ENCODE measurements at regions not wholly inside any gene's neighbourhood (a gene's known extent, or its start where the extent isn't known, plus 50 kb on each side); places are given as distances from the start of the nearest gene placed in this dataset.

DNA sequence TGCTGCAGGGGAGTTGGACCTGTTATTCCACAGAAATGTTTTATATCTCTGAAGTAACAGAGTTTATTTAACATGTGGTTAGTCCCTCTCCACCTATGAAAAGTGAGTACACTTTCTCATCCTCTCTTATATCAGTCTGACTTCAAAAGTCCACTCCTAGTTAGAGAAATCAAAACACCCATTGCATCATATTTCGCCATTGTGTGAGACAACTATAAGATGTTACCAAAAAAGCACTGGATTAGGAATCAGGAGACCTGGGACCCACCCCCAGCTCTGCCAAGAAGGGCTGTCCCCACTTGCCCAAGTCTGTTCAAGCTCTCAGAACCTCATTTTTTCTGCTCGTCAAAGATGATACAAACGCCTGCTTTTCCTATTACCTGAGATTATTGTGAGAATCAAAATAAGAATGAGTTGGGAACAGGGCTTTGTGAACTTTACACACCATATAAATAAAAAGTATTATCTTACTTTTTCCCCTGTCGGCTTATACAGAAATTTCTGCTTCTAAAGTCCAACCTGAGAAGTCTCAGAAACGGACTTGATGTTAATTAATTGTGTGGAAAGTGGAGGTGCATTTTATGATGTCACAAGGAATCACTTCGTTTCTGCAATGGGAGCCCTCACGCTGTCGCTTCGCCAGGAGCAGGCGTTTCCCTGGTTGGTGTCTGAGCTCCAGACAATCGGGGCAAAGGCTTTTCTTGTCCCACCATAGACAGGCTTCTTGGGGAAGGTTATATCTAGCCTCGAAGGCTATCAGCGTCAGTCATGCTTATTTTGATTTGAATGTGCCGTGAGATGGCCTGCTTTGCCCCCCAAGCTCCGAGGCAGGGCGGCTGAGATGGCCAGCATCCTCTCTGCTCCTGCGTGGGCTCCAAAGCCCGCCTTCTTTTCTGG is 89.6 kb upstream of the ZNF516 start:
- no peak for TF ChIP-seq POLR2A (IDR thresholded peaks at IDR 0.05; ENCODE audit: low read length)
- no peak for TF ChIP-seq GATA1 (IDR thresholded peaks at IDR 0.05; ENCODE audit: low read depth, low read length)

DNA sequence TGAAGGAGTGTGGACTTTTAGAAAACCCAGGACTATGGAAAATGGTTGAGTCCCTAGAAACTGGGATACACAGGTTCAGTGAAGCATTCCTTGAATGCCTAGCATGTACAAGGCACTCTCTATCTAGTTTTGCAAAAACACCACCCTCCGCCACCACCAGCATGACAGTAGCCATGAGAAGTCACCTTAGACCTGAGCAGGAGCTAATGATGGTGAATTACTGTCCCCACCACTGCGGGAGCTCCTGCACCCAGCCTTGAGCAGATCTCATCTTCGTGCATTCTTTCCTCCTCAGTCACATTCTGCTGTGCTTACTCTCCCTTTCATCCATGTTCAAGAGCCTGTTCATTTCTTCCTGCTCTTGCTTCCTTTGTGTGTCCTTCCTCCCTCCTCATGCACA is 86.2 kb upstream of the ZNF516 start:
- DNase-seq: no peak
- no peak for TF ChIP-seq GATA1 (IDR thresholded peaks at IDR 0.05; ENCODE audit: low read depth, low read length)
- TF ChIP-seq POLR2A (IDR thresholded peaks at IDR 0.05; ENCODE audit: low read length): no peak

More for the DNA sequence above, 89.6 kb upstream of the ZNF516 start:
- DNase-seq: no peak

DNA sequence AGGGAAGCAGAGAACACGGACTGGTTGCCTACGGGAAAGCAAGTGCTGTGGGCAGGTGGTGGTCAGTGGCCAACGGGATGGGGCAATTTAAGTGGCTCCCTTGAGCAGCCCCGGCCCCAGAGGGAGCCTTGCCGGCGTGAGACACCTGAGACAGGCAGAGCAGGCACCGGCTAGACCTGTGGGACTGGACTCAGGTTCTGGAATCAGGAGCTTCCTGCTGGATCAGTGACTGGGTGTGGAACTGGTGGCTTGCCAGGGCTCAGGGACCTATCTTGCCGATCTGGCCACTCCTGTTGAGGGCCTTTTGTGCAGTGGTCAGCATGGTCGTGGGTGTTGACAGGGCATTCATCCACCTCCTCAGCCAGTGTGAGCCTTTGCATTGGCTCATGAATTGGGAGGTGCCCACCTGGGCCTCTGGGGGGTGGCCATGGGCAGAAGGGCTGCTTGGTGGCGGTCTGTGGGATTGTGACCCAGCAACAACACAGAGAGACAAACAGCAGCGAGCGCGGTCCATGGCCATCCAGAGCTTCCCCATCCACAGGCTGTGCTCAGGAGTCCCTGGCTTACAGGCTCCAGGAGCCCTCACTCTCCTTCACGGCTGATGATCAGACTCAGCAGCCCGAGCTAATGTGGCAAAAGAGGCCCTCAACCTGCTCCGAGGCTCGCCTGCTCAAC is 85.4 kb upstream of the ZNF516 start:
- DNase-seq: no peak
- TF ChIP-seq GATA1 (IDR thresholded peaks at IDR 0.05; ENCODE audit: low read depth, low read length) (no peak), POLR2A (IDR thresholded peaks at IDR 0.05; ENCODE audit: low read length) (no peak)

- DNase-seq: no peak
These were observed 84.3 kb upstream of the ZNF516 start for GRCh38 chr18:76579301-76579695.

DNA sequence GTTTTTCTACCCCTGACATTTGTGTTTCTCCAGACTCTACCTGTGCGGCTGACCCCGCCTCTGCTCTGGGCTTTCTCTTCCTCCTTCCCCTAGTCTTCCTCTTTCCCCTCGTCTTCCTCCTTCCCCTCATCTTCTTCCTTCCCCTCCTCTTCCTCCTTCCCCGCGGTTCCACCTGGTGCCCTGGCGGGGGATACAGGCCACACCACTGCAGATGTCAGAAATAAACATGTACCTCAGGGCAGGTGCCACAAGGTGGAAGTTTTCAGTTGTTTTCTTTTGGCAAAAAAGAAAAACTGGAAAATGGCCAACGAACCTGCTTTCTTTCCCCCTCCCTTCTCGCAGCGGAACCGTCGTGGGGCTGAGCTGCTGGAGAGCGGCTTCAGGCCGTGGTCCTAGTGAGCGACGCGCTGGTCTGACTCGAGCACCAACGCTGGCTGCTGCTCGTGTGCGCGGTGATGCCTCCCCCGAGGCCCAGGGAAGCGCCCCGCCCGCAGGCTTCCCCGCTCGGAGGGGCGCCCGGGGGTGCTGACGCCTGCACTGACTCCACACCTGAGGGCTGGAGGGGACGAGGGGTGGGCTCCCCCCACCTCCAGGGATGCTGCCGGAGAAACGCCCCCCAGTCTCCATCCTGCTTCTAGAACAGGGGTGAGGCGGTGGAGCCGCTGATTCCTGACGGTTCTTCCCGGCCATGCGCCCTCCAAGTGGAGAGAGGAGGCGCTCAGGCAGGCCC is 83.7 kb upstream of the ZNF516 start:
- TF ChIP-seq GATA1 (IDR thresholded peaks at IDR 0.05; ENCODE audit: low read depth, low read length): no peak
- TF ChIP-seq POLR2A (IDR thresholded peaks at IDR 0.05; ENCODE audit: low read length): no peak
- no peak for DNase-seq

More at GRCh38 chr18:76579301-76579695, 84.3 kb upstream of the ZNF516 start:
- TF ChIP-seq POLR2A (IDR thresholded peaks at IDR 0.05; ENCODE audit: low read length) (no peak), GATA1 (IDR thresholded peaks at IDR 0.05; ENCODE audit: low read depth, low read length) (no peak)

- no peak for DNase-seq
- no peak for TF ChIP-seq GATA1 (IDR thresholded peaks at IDR 0.05; ENCODE audit: low read depth, low read length)
- no peak for TF ChIP-seq POLR2A (IDR thresholded peaks at IDR 0.05; ENCODE audit: low read length)
These were observed 78.4 kb upstream of the ZNF516 start for GRCh38 chr18:76573325-76574025.

GRCh38 chr18:76572518-76573247 is 77.6 kb upstream of the ZNF516 start:
- no peak for DNase-seq
- TF ChIP-seq POLR2A (IDR thresholded peaks at IDR 0.05; ENCODE audit: low read length): no peak
- no peak for TF ChIP-seq GATA1 (IDR thresholded peaks at IDR 0.05; ENCODE audit: low read depth, low read length)

GRCh38 chr18:76571689-76572088 is 76.6 kb upstream of the ZNF516 start:
- DNase-seq: no peak
- TF ChIP-seq GATA1 (IDR thresholded peaks at IDR 0.05; ENCODE audit: low read depth, low read length) (no peak), POLR2A (IDR thresholded peaks at IDR 0.05; ENCODE audit: low read length) (no peak)

GRCh38 chr18:76570856-76571255 is 75.8 kb upstream of the ZNF516 start:
- DNase-seq: no peak
- no peak for TF ChIP-seq POLR2A (IDR thresholded peaks at IDR 0.05; ENCODE audit: low read length)
- TF ChIP-seq GATA1 (IDR thresholded peaks at IDR 0.05; ENCODE audit: low read depth, low read length): no peak

DNA sequence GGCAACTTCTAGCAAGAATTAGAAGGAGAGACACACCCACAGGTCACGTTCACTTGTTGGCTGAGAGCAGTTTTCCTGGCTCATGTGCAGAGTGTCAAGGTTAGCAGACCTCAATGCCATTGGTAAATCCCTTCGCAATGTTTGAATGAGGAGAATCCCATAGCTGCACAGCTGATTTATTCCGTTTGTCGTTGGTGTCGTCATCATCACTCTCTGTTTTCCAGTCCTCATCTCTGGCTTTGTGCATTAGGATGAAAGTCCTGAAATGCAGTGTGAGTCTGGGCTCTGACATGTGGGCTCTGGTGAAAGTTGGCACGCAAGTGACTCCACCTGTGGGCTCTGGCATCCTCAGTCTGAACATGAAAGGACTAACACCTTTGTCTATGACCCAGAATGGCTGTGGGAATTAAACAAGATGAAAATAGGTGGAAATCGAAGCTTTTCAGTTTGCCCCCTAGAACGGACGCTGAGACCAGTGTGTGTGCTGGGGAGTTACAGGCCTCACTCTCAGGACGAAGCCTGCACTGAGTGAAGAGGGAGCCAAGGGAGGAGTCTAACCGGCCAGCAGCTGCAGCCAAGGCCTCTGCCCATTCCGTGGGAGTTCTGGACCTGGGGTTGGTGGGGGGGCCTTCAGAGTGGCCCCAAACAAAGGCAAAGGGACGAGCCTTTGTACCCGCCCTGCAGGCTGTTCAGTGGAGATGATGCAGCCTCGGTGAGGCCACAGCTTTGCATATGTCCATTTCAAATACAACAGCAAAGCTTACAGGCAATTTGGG is 74.8 kb upstream of the ZNF516 start:
- TF ChIP-seq GATA1 (IDR thresholded peaks at IDR 0.05; ENCODE audit: low read depth, low read length) (no peak), POLR2A (IDR thresholded peaks at IDR 0.05; ENCODE audit: low read length) (no peak)
- no peak for DNase-seq

GRCh38 chr18:76568731-76569130 is 73.7 kb upstream of the ZNF516 start:
- no peak for DNase-seq
- TF ChIP-seq GATA1 (IDR thresholded peaks at IDR 0.05; ENCODE audit: low read depth, low read length) (no peak), POLR2A (IDR thresholded peaks at IDR 0.05; ENCODE audit: low read length) (no peak)

DNA sequence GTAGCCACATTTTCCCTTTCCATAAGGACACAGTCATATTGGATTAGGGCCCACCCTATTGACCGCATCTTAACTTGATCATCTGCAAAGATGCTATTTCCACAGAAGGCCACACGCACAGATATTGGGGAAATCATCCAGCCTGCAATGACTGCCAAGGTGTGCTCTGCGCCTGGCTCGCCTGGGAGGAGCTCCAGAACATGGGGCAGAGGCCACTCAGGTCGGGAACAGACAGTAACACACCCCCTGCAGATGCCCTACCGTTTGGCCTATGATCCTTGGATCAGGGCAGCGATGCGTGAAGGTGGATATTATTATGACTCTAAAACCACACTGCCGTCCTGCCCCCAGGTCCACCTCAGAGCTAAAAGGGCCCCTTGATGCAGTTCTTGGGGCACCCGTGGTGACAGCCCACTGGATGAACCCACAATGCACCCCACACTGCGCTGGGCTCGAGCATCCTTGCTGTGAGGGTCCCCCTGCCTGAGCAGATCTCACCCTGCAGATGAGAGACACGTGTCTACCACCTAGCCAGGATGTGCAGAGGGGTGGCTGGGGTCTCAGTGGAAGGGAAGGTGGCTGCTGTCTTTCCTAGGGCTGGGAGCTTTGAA is 72.9 kb upstream of the ZNF516 start:
- DNase-seq: no peak
- TF ChIP-seq POLR2A (IDR thresholded peaks at IDR 0.05; ENCODE audit: low read length) (no peak), GATA1 (IDR thresholded peaks at IDR 0.05; ENCODE audit: low read depth, low read length) (no peak)
